HG03354 (cell line): ENCODE measurements at regions not wholly inside any gene's neighbourhood (a gene's known extent, or its start where the extent isn't known, plus 50 kb on each side); places are given as distances from the start of the nearest gene placed in this dataset.

ENCODE experiments used
- ATAC-seq: cut with Tn5 transposase; IDR thresholded peaks from one replicate; pipeline ENCODE4 v1.9.1; 2021; ENCODE audit warnings: mild to moderate bottlenecking; ENCODE audit not compliant: unreplicated experiment, poor library complexity, severe bottlenecking

DNA sequence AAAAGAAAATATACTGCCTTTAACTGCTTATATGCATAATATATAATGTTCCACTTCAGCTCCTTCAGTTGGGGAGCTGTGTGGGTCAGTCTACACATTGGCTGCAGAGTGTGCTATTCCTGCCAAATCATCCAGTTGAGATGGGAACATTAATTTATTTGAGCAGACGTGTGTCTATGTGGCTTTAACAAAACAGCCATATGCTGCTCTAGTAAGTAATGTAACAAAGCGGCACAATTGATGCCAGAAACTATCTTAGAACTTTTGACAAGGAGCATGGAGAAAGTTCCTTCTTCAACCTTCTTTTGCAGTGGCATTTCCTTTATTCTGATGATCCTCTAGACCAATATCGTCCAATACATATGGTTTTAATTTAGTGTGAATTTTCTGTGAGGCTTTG lies 285.9 kb upstream of the C1orf87 start:
- ATAC-seq: no peak

DNA sequence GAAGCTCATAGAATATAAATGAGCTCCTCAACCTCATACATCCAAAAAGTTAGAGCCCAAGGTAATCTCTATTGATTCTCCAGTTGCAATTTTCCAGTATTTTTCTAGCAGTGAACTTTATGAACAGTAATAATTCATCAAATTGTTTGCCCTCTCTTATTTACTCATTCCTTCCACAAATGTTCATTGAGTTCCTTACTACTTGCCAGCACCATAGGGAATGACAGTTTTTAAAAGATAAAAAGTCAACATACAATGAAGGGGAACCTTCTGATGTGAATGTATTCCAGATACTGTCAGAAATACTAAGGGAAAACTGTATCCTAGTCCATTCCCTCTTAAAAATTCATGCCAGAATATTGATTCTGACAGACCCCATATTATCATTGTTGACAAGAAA lies 277.0 kb upstream of the C1orf87 start:
- no peak for ATAC-seq

DNA sequence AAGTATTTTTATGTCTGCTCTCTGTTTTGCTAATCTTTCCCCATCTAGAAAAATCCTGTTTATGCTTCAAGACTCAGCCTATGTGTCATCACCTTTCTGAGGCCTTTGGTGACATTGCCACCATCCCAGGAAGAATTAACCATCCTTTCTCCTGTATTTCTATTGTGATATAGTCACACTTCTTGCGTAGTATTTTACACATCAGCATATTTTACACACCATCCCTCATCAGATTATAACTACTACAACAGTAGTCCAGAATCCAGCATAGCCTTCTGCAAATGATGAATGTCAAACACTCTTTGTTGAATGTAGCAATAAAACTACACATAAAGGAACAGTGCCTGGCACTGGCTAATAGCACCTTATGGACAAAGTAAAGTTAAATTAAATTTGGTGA lies 275.3 kb upstream of the C1orf87 start:
- ATAC-seq: no peak

DNA sequence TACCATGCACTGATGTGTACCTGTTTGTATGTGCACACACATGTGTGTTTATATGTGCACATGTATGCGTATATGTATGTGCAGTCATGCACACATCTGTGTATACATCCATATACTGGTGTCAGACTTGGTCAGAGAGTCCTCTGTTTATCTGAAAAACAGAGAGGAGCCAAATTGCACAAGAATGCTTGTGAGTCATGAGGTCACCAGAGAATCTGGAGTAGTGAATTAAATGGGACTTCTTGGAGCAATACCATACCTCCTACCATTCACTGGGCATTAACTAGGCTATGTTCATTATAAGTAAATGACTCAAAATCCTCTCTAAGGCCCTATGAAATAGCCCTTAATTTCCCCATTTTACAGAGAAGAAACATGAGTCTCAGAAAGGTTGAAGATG lies 272.1 kb upstream of the C1orf87 start:
- no peak for ATAC-seq

DNA sequence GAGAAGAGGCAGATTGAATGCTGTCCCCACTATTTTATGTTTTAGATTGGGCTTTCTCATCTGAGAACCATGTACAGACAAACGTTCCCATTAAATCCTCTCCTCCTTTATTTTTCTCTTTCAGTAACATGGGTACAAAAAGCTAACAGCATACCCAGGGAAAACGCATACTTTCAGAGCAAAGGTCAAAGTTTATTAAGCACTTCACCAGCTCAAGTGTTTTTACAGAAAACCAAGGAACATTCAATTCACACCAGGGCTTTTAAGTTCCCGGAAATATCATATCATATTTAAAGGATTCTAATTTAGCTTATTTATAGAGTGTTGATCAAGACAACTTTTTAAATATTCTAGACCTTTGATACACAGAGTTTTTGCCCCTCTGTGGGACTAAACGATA lies 271.5 kb upstream of the C1orf87 start:
- ATAC-seq: no peak

DNA sequence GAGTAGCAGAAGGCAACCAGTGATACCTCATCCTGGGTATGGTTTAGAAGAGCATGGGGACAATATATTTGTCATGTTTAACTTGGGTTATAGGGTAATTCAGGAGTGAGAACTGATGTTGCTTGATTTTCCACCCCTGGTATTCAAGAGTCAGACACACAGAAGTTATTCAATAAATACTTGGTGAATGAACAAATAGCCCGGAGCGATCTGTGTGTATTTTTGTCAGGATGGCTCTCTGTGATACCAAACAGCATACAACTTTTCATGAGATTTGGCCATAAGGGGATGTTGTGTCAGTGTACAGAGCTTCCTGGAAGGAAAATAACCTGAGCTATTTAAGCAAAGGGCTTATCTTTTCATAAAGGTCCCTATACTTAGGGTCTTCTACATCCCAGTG lies 270.2 kb upstream of the C1orf87 start:
- ATAC-seq: no peak

DNA sequence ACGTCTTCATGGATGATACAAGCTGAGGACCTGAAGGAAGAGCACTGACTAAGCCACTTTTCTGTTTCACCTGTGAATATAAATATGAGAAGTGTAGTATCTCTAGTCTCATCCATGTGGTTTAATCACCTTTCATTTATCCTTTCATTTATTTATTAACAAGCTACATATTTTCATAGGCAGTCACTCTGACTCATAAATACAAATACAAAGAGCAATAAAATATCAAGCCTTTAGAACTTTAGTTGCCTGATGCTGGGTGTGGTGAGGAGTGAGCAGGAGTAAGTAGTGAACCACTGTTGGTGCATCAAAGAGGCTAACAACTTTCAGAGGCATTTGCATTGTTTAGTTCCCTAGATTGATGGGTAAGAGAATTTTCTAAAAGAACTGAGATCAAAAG lies 269.0 kb upstream of the C1orf87 start:
- ATAC-seq: no peak

DNA sequence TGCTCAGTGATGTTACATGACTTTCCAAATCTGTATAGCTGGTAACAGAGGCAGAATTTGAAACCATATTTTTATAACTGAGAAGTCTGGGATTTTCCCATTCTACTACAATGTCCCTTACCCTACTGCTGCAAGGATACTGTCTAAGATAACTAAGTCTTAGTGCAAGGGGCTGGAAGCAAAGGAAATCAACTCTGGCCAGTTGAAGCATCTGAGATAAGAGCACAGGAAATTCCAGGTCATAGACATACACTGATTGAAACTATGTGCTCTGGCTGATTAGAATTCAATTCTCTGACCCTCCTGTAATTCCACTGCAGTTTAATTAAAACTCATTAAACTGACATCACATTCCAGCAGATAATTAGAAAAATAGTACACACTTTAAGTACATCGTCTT lies 267.7 kb upstream of the C1orf87 start:
- ATAC-seq: no peak

DNA sequence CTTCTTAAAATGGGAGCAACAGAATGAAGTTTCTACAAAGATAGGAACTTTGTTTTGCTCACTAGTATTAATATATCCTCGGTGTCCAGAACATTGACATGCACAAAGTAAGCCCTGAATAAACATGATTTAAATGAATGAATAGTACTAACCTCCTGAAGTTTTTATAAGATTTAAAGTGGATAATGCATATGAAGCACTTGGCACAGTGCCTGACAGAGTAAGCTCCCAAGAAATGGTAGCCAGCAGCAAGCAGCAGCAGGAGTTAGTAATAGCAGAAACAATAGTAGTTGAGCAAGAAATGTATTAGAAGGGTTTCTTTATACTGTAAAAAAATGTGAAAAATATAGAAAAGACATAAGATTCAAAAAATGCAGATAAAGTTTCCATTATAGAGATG lies 258.1 kb upstream of the C1orf87 start:
- no peak for ATAC-seq

DNA sequence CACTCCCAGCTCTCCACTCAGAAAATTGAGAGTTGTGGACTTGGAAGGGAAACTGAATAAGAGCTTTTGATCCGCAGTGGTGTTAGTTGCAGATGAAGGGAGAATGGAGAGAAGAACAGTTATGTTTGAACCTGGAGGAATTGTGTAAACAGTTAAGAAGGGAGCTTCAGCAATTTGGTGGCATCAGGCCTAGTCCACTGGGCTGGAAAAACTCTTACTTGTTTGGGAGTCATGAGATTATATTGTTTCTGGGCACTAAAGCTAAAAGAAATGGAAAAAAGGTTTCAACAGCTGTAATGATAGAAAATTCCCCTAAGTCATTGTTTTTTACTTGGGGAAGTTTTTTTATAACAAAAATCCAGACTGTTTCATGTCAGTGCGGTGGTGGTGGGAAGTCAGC lies 256.1 kb upstream of the C1orf87 start:
- no peak for ATAC-seq

DNA sequence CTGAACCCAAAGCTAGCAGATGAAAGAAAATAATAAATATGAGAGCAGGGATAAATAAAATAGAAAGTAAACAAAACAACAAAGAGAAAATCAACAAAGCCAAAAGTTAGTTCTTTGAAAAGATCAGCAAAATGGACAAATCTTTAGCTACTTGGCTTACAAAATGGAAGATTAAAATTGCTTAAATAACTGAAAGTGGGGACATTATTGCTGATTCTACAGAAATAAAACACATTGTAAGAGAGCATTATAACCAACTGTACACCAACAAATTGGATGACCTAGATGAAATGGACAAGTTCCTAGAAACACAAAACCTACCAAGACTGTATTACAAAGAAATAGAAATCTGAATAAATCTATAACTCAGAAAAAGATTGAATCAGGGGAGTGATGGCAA lies 238.3 kb upstream of the C1orf87 start:
- no peak for ATAC-seq

DNA sequence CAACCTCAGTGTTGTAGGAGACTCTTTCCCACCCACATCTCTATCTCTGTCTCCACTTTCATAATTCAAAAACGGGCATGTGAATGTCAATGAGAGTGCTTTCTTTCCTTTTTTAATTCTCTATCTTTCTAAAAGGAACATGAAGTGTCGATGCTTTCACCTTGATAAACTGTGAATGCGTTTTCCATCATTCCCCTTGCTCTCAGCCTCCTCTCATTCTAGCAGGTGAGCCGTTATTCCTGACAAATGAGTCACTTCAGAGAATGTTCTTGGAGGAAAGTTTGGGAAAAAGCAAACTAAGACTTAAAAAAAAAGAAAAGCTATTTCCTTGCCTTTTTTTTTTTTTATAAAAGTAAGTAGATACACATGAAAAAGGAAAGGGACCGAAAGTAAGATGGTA lies 226.0 kb upstream of the C1orf87 start:
- ATAC-seq: no peak

DNA sequence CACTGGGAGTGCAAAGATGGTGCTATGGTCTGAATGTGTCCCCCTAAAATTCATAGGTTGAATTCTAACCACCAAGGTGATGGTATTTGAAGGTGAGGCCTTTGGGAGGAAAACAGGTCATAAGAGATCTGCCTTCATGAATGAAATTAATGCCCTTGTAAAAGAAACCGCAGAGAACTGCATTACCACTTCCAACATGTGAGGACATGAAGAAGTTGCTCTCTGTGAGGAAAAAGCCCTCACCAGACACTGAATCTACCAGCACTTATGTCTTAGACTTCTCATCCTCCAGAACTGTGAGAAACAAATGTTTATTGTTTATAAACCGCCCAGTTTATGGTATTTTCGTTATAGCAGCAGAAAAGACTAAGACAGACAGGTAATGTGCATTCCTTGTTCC lies 224.7 kb upstream of the C1orf87 start:
- no peak for ATAC-seq

DNA sequence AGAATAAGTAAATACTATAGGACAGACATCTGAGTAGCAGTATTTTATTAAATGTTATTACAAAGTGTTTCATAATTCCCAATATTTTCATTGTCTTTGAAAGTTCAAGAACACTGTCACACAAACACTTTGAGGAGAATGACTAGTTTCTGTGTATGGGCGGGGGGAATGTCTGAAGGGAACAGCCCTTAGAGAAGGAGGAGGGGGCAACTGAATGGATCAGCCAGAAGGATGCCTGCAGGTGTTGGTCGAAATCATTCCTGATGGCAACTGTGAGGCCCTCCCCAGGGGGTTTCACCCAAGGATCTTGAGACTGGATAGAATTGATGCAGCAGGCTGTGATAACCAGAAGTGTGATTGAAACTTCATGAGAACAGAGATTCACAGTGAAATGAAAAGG lies 223.2 kb upstream of the C1orf87 start:
- ATAC-seq: no peak

DNA sequence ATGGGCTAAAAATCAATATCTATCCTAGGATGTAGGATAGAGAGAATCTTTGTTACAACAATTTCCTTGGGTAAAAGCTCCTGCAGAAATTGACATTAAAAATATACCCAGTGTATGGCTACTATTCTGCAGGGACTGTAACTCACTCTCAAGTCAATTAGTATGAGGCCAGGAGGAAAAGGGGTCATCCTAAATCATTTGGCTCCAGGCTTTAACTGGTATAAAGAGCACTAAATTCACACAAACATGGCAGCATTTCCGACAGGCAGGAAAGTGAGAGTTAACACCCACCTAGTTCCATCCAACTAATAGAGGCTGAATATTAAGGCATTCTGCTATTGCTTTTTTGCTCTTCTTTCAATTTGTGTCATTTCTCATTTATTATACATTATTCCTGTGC lies 218.6 kb upstream of the C1orf87 start:
- ATAC-seq: no peak

DNA sequence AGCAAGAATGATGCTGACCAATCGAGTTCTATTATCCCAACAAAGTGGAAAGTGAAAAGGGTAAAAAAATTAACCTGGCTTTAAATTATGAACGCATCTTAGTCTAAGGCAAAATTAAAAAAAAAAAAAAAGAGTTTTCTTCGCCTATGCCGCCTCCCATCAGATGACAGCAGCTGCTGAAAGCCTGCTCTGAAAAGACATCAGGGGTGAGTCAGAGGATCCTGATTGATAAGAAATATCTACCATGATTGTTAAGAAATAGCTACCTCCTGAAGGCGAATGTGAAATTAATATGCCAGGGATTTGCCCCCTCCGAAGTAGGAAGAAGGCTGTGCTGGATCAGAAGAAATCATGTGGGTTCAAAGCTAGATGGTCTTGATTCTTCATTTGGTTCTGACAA lies 216.8 kb upstream of the C1orf87 start:
- ATAC-seq: no peak

DNA sequence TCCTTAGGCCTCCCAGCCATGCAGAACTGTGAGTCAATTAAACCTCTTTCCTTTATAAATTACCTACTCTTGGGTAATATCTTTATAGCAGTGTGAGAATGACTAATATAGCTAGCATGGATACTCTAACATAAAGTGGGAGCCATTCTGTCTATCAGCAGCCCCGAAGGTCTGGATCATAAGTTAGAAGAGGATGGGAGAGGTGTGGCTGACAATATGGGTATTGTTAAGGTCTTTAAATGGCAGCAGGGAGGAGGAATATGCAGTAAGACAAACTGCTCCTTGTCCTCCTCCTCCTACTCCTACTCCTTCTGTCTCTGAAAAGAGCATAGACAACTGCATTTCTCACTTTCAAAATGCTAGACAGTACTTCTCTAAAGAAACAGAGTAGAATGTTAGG lies 214.0 kb upstream of the C1orf87 start:
- ATAC-seq: no peak

DNA sequence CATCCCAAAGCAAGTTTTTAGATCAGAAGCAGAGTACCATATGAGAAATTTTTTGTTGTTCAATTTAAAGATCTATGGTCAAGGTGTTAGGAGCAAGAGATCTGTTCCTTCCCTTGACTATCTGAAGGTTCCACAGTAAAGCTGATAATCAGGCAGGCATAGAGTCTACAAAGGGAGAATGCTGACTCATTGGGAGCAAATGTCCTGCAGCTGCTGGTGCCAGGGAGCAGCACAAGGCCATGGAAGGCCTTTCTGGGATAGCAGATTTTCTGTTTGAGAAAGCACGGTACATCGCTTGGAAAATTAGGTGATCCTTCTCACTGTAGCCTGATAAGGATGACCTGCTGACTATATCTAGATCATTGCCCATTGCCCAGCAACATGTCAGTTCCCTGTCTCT lies 210.1 kb upstream of the C1orf87 start:
- ATAC-seq: no peak

DNA sequence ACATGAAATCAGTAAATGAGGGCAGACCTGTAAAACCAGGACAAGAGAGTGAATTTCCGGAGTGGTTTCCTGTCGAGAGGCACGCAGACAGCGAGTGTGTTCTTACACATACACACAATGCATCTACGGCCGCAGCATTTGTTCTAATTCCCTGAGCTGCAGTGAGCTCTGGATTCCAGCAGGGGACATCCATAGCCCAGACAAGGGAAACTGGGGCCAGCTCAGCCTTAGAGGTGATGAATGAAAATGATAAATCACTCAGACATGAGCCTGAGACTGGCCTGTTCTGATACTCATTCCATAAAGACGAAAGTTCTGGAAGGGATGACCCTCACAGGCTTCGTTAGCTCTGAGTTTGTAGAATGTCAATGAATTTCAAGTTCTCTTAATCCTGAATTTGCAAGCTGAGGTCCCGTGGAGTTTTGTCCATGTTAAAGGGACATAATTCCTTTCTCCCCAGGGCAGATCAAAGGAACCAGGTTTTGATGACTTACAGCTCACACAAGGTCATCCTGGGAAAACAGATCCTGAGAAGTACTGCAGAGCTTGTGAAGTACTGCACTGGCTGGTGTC lies 207.9 kb upstream of the C1orf87 start:
- ATAC-seq: peak; percentile 92

DNA sequence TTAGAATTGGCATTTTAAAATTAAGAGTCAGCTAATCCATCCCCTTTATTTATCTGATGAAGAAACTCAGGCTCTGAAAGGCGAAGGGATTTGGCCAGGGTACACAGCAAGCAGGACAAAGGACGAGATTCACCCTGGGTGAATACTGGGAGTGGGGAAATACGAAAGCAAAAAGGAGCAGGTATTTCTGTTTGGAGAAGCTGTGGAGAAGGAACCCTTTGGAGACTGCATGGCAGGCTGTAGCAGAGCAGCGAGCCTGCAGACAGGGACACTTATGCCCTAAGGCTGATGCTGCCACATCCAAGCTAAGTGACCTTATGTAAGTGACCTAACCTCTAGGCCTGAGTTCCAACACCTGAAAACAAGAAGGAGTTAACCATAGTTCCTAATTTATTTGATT lies 207.2 kb upstream of the C1orf87 start:
- no peak for ATAC-seq

DNA sequence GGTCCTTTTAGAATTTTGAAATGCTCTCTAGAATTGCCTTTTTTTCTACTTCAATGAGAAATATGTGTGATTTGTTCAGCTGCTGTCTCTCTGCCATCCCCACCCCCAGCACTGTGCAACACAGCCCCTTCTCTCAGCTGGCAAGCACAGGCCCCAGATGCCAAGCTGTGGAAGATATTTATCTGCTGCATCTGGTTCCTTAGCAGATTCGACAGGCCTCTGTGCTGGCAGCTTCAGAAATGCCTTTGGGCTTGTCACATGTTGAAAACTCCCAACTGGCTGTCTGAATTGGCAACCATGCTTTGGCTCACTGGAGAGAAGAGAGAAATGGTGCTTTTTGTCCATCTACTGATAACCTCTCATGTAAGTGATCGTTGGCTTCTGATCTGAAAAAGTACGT lies 206.7 kb upstream of the C1orf87 start:
- no peak for ATAC-seq

DNA sequence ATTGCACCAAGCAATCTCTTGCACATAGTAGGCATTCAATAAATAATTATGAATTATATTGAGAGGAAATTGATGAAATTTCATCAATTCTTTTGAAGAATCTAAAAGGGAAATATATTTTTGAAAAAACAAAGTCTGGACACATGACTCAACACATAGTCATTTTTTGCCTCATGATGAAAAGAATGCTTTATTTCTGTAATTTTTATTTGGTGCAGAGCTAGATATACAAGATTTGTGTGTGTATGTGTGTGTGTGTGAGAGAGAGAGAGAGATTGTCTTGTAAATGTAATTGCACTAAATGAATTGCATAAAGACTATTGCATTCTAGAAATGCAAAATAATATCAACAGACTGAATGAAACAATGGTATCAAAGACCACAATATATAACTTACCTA lies 206.2 kb upstream of the C1orf87 start:
- no peak for ATAC-seq

DNA sequence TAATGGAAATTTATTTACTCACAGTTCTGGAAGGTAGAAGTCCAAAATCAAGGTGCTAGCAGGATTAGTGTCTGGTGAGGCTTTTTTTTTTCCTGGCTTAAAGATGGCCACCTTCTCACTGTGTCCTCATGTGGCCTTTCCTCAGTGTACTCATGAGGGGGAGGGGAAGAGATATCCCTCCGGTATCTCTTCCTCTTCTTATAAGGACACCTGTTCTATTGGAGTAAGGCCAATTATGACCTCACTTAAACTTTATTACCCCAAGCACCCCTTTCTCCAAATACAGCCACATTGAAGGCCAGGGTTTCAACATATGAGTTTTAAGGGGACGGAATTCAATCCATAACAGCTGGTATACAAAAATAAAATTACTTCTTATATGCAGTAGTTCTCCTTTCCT lies 203.7 kb upstream of the C1orf87 start:
- ATAC-seq: no peak
